Testis (tissue), 2 donors: ENCODE measurements at regions not wholly inside any gene's neighbourhood (a gene's known extent, or its start where the extent isn't known, plus 50 kb on each side); places are given as distances from the start of the nearest gene placed in this dataset.

Experiments
- CTCF ChIP-seq, 3 experiments: fragments of 450-650 bp in 2 of 3; fragments of 200-600 bp in 1 of 3; sonication (generic) in 1 of 3; IDR thresholded peaks; one replicate each; pipeline ENCODE4 v1.5.1; 2016 to 2019; ENCODE audit warnings: antibody characterized with exemption in 3 of 3, mild to moderate bottlenecking in 2 of 3, moderate library complexity in 1 of 3
- POLR2A ChIP-seq: fragments of 450-650 bp; IDR thresholded peaks from one replicate; pipeline ENCODE4 v1.6.1; 2017; ENCODE audit warnings: antibody characterized with exemption, mild to moderate bottlenecking, moderate library complexity

DNA sequence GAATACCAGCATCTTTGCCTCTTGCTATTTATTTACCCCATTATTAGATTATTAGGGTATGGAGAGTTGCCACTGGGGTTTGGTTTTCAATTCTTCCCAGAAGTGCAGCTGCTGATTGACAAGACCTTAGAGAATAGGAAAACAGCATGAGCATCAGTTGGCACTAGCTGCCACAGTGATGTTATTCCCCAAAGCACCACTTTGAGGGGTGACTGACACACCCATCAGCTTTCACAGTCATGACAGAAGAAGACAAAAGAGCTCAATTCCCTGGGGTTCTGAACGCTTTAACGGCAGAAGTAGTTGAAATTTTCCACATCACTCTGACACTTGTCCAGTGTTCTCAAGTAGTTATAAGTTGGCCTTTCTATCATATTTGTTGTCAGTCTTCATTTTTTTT, 55.0 kb upstream of the NR3C2 start:
- no peak for TF ChIP-seq CTCF (IDR thresholded peaks at IDR 0.05)
- no peak for TF ChIP-seq POLR2A
